Ectodermal cell (in vitro differentiated cells): ENCODE measurements at regions not wholly inside any gene's neighbourhood (a gene's known extent, or its start where the extent isn't known, plus 50 kb on each side); places are given as distances from the start of the nearest gene placed in this dataset.

Experiments
- H3K27ac ChIP-seq: 2 replicates; pipeline ENCODE4 v1.7.0; 2013; ENCODE audit warnings: mild to moderate bottlenecking, low read depth, low read length; ENCODE audit not compliant: insufficient read depth, poor library complexity, severe bottlenecking
- H3K27me3 ChIP-seq: 2 replicates; pipeline ENCODE4 v1.7.0; 2013; ENCODE audit warnings: mild to moderate bottlenecking, low read length; ENCODE audit not compliant: insufficient read depth, control insufficient read depth, poor library complexity, severe bottlenecking
- H3K36me3 ChIP-seq: one replicate; pipeline ENCODE4 v1.7.0; 2013; ENCODE audit warnings: low read length; ENCODE audit not compliant: control insufficient read depth, insufficient read depth
- H3K4me1 ChIP-seq: one replicate; pipeline ENCODE4 v1.7.0; 2013; ENCODE audit warnings: low read length; ENCODE audit not compliant: control insufficient read depth, insufficient read depth
- H3K4me3 ChIP-seq: 2 replicates; pipeline ENCODE4 v1.7.0; 2013; ENCODE audit warnings: low read depth, low read length, control low read depth; ENCODE audit not compliant: insufficient read depth
- H3K9me3 ChIP-seq: 2 replicates; pipeline ENCODE4 v1.7.0; 2013; ENCODE audit warnings: mild to moderate bottlenecking, low read length, moderate library complexity; ENCODE audit not compliant: control insufficient read depth
- WGBS, 2 experiments: methylation state at CpG; one replicate each; pipeline ENCODE4 v1.1.7; 2013; ENCODE audit warnings: missing lambda C conversion rate in 2 of 2; 5-methylcytosine and 5-hydroxymethylcytosine counted together

- Histone ChIP-seq H3K27me3 (no peaks in the 10 kb centered on the region), H3K4me3 (no peak overlapping the region), H3K9me3 (no peaks in the 10 kb centered on the region), H3K36me3 (no peaks in the 10 kb centered on the region), H3K4me1 (no peaks in the 10 kb centered on the region), H3K27ac (no peak overlapping the region)
- WGBS, 2 experiments: 94 to 100% methylated on average over 3 of the region's 3 CpGs
Observed at GRCh38 chr5:9699681-9700080, 69.5 kb upstream of the TAS2R1 start.

DNA sequence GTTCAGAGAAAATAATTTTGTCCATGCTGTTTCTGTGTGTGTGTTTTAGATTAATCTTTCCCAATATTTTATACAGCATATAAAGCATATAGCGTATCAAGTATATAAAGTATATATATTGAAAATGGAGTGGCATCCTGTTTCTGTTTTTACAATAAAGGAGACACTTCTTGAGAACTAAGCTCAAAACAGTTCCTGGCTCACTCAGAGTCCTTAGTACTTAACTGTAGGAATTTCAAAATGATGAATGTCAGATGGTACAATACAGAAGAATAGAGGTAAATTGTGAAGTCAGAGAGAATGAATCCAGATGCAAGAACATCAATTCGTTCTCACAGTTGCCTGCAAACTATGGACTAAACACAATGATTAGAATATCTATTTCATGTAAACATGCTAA, 68.7 kb upstream of the TAS2R1 start:
- no peaks in the 10 kb centered on the region for H3K27me3 ChIP-seq
- H3K9me3 ChIP-seq: no peaks in the 10 kb centered on the region
- no peak overlapping the region for H3K27ac ChIP-seq
- H3K36me3 ChIP-seq: no peaks in the 10 kb centered on the region
- WGBS, 2 experiments: 100% methylated on average over 1 of the region's 2 CpGs; no CpG with 5 or more reads in 1 of the 2 experiments
- H3K4me1 ChIP-seq: no peaks in the 10 kb centered on the region
- H3K4me3 ChIP-seq: no peak overlapping the region

DNA sequence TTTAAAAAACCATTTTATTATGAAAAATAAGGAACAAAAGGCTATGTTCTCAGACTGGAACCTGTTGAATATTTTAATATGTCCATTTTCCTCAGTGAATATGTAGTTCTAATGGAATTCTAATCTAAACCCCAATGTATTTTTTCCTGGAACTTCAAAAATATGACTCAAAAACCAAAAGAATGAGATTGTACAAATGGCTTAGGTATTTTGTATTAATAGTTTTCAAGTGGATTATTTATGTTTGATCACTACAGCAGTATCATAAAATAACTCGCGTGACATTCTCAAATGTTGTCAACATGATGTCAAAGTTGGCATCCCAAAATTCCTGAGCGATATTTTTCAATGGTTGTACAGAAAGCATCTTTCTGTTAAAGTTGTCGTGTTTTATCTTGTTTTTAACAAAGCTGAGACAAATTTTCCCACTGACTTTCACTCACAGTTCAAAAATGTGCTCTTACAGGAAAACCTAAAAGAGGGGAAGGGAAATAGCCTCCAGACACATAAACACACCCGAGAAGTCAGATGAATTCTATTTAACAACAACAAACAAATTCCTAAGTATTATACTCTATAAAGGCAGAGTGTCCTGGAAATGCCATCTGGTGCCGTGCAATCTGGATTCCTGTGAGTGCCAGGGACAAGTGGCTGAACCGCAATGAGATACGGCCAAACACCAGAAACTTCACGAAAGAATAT, 68.1 kb upstream of the TAS2R1 start:
- H3K27me3 ChIP-seq: no peaks in the 10 kb centered on the region
- no peaks in the 10 kb centered on the region for H3K4me1 ChIP-seq

GRCh38 chr5:9692576-9692975, 62.4 kb upstream of the TAS2R1 start:
- Histone ChIP-seq H3K27ac (no peak overlapping the region), H3K27me3 (no peaks in the 10 kb centered on the region), H3K9me3 (no peaks in the 10 kb centered on the region), H3K4me1 (no peaks in the 10 kb centered on the region), H3K4me3 (no peak overlapping the region), H3K36me3 (no peaks in the 10 kb centered on the region)
- 79 to 80% methylated on average over 3 of the region's 3 CpGs for WGBS, 2 experiments

More for the DNA sequence above, 68.1 kb upstream of the TAS2R1 start:
- Histone ChIP-seq H3K36me3 (no peaks in the 10 kb centered on the region), H3K4me3 (no peak overlapping the region), H3K9me3 (no peaks in the 10 kb centered on the region), H3K27ac (no peak overlapping the region)
- WGBS, 2 experiments: 91 to 98% methylated on average over 8 to 9 of the region's 9 CpGs

GRCh38 chr5:9691261-9691660, 61.1 kb upstream of the TAS2R1 start:
- Histone ChIP-seq H3K27me3 (no peaks in the 10 kb centered on the region), H3K9me3 (no peaks in the 10 kb centered on the region), H3K36me3 (no peaks in the 10 kb centered on the region), H3K27ac (no peak overlapping the region), H3K4me1 (no peaks in the 10 kb centered on the region), H3K4me3 (no peak overlapping the region)
- WGBS, 2 experiments: 93% methylated on average over 5 of the region's 5 CpGs

DNA sequence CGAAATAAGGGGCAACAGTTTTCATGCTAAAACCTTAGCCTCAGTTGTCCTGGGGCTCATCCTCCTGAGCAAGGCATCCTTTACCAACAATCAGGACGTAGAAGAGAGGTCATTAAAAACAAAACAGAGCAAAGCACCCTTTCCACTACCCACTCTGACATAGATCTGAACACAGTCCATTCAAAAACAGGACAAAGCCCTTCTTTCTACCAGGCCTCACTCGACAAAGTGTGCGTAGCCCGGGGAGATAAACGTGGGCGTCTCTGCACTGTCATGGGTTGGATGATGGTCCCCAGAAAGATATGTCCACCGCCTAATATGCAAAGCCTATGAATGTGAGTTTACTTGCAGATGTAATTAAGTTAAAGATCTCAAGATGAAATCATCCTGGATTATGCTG, 60.6 kb upstream of the TAS2R1 start:
- H3K36me3 ChIP-seq: no peaks in the 10 kb centered on the region
- H3K9me3 ChIP-seq: no peaks in the 10 kb centered on the region
- no peaks in the 10 kb centered on the region for H3K4me1 ChIP-seq
- H3K4me3 ChIP-seq: no peak overlapping the region
- 93% methylated on average over 8 of the region's 8 CpGs for WGBS, 2 experiments
- no peaks in the 10 kb centered on the region for H3K27me3 ChIP-seq
- H3K27ac ChIP-seq: no peak overlapping the region

GRCh38 chr5:9686216-9686615, 56.1 kb upstream of the TAS2R1 start:
- Histone ChIP-seq H3K27me3 (no peaks in the 10 kb centered on the region), H3K27ac (no peak overlapping the region), H3K4me3 (no peak overlapping the region), H3K4me1 (no peaks in the 10 kb centered on the region), H3K36me3 (no peaks in the 10 kb centered on the region), H3K9me3 (no peaks in the 10 kb centered on the region)
- WGBS, 2 experiments: 86 to 96% methylated on average over 2 of the region's 2 CpGs

DNA sequence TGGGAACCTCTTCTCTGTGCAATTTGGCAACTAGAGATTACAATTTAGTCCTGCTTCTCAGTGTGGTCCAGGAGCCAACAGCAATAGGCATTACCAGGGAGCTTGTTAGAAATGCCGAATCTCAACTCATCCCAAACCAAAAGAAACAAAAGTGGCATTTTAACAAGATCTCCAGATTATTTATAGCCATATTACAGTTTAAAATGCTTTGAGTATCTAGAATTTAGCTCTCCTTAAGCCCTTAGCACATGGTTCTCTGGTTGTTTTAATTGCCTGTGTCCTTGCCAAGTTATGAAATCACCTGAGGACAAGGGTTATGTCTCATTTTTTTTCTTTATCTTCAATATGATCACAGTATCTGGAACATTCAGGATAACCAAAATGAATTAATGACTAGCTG, 51.6 kb upstream of the TAS2R1 start:
- no peaks in the 10 kb centered on the region for H3K9me3 ChIP-seq
- H3K27ac ChIP-seq: no peak overlapping the region
- H3K4me1 ChIP-seq: no peaks in the 10 kb centered on the region
- H3K36me3 ChIP-seq: no peaks in the 10 kb centered on the region
- H3K27me3 ChIP-seq: no peaks in the 10 kb centered on the region
- no peak overlapping the region for H3K4me3 ChIP-seq
- 67 to 100% methylated on average over 1 of the region's 1 CpG for WGBS, 2 experiments
